Nephron progenitor cell (in vitro differentiated cells): ENCODE measurements at regions not wholly inside any gene's neighbourhood (a gene's known extent, or its start where the extent isn't known, plus 50 kb on each side); places are given as distances from the start of the nearest gene placed in this dataset.
A peak's percentile ranks its signal among the peaks of the same experiment; 100 is the strongest.

Experiments used
- DNase-seq: peaks from one replicate; pipeline ENCODE4 v3.0.0; 2021
- H3K27ac Mint-ChIP-seq: 2 replicates; pipeline ENCODE4 v1.8.0; 2021; ENCODE audit warnings: mild to moderate bottlenecking, moderate library complexity, mixed read lengths
- H3K27me3 Mint-ChIP-seq: 2 replicates; pipeline ENCODE4 v1.8.0; 2021; ENCODE audit warnings: mild to moderate bottlenecking, low read depth, mixed read lengths; ENCODE audit not compliant: poor library complexity
- H3K36me3 Mint-ChIP-seq: 2 replicates; pipeline ENCODE4 v1.8.0; 2021; ENCODE audit warnings: low read depth, mixed read lengths
- H3K4me1 Mint-ChIP-seq: 2 replicates; pipeline ENCODE4 v1.8.0; 2021; ENCODE audit warnings: mixed read lengths
- H3K4me3 Mint-ChIP-seq: 2 replicates; pipeline ENCODE4 v1.8.0; 2021; ENCODE audit warnings: mild to moderate bottlenecking, moderate library complexity, mixed read lengths
- H3K9me3 Mint-ChIP-seq: 2 replicates; pipeline ENCODE4 v1.8.0; 2021; ENCODE audit warnings: mild to moderate bottlenecking, moderate library complexity, mixed read lengths
- CTCF ChIP-seq: fragments of 200-600 bp; sonication (generic); IDR thresholded peaks from 2 replicates; pipeline ENCODE4 v1.5.0; 2021; ENCODE audit warnings: antibody characterized with exemption

- peaks cover 12% of the 10 kb centered on the region for H3K4me1 Mint-ChIP-seq
- no peak for TF ChIP-seq CTCF
Measured at GRCh38 chr14:65297744-65298143, 114.8 kb upstream of the FUT8 start.

GRCh38 chr14:65299826-65300225 is 112.7 kb upstream of the FUT8 start:
- DNase-seq: no peak
- TF ChIP-seq CTCF: no peak
- Mint-ChIP-seq H3K4me3 (no peak overlapping the region), H3K27me3 (peaks cover 28% of the 10 kb centered on the region), H3K9me3 (no peaks in the 10 kb centered on the region), H3K36me3 (no peaks in the 10 kb centered on the region), H3K27ac (no peak overlapping the region), H3K4me1 (peaks cover 27% of the 10 kb centered on the region)

More at GRCh38 chr14:65297744-65298143, 114.8 kb upstream of the FUT8 start:
- Mint-ChIP-seq H3K9me3 (no peaks in the 10 kb centered on the region), H3K27ac (no peak overlapping the region), H3K36me3 (no peaks in the 10 kb centered on the region), H3K4me3 (no peak overlapping the region), H3K27me3 (peaks cover 22% of the 10 kb centered on the region)
- no peak for DNase-seq

- DNase-seq: no peak
- Mint-ChIP-seq H3K4me3 (no peak overlapping the region), H3K27ac (peak overlapping the region; percentile 27), H3K4me1 (peaks cover 27% of the 10 kb centered on the region), H3K27me3 (peaks cover 26% of the 10 kb centered on the region), H3K36me3 (no peaks in the 10 kb centered on the region), H3K9me3 (no peaks in the 10 kb centered on the region)
- no peak for TF ChIP-seq CTCF
Measured at GRCh38 chr14:65301862-65302539, 110.5 kb upstream of the FUT8 start.

GRCh38 chr14:65302571-65303189 is 109.8 kb upstream of the FUT8 start:
- Mint-ChIP-seq H3K9me3 (no peaks in the 10 kb centered on the region), H3K4me1 (peaks cover 27% of the 10 kb centered on the region), H3K27me3 (peaks cover 24% of the 10 kb centered on the region), H3K4me3 (no peak overlapping the region), H3K36me3 (no peaks in the 10 kb centered on the region), H3K27ac (peak overlapping the region; percentile 27)
- no peak for DNase-seq
- no peak for TF ChIP-seq CTCF

- no peak for TF ChIP-seq CTCF
- Mint-ChIP-seq H3K9me3 (no peaks in the 10 kb centered on the region), H3K27me3 (peaks cover 22% of the 10 kb centered on the region), H3K4me1 (peaks cover 27% of the 10 kb centered on the region), H3K36me3 (no peaks in the 10 kb centered on the region), H3K27ac (no peak overlapping the region), H3K4me3 (no peak overlapping the region)
- no peak for DNase-seq
Measured at GRCh38 chr14:65303190-65303898, 109.2 kb upstream of the FUT8 start.
